Smooth muscle cell (in vitro differentiated cells): ENCODE measurements at regions not wholly inside any gene's neighbourhood (a gene's known extent, or its start where the extent isn't known, plus 50 kb on each side); places are given as distances from the start of the nearest gene placed in this dataset.

Experiments
- DNase-seq: peaks from one replicate; lab custom pipeline; 2025; ENCODE audit not compliant: unreplicated experiment; lab: John Stamatoyannopoulos, UW
- H2AFZ ChIP-seq: fragments of 200-600 bp; sonication (generic); 2 replicates; pipeline ENCODE4 v1.6.0; 2016; ENCODE audit warnings: antibody characterized with exemption, low read depth, mild to moderate bottlenecking
- H3F3A ChIP-seq: fragments of 200-600 bp; sonication (generic); 2 replicates; pipeline ENCODE4 v1.6.0; 2017; ENCODE audit warnings: antibody characterized with exemption, low read depth
- H3K27ac ChIP-seq: fragments of 200-600 bp; sonication (generic); 2 replicates; pipeline ENCODE4 v1.5.1; 2016; ENCODE audit warnings: low read depth, mild to moderate bottlenecking
- H3K27me3 ChIP-seq: fragments of 200-600 bp; sonication (generic); 2 replicates; pipeline ENCODE4 v1.6.1; 2016; ENCODE audit warnings: low read depth, mild to moderate bottlenecking
- H3K36me3 ChIP-seq: fragments of 200-600 bp; sonication (generic); 2 replicates; pipeline ENCODE4 v1.5.1; 2016; ENCODE audit warnings: low read depth
- H3K4me1 ChIP-seq: fragments of 200-600 bp; sonication (generic); 2 replicates; pipeline ENCODE4 v1.5.1; 2016; ENCODE audit warnings: low read depth
- H3K4me2 ChIP-seq: fragments of 200-600 bp; sonication (generic); 2 replicates; pipeline ENCODE4 v1.6.0; 2016; ENCODE audit warnings: mild to moderate bottlenecking
- H3K4me3 ChIP-seq: fragments of 200-600 bp; sonication (generic); 2 replicates; pipeline ENCODE4 v1.5.1; 2016; ENCODE audit warnings: mild to moderate bottlenecking
- H3K79me2 ChIP-seq: fragments of 200-600 bp; sonication (generic); 2 replicates; pipeline ENCODE4 v1.6.0; 2016; ENCODE audit warnings: low read depth, mild to moderate bottlenecking
- H3K9ac ChIP-seq: fragments of 200-600 bp; sonication (generic); 2 replicates; pipeline ENCODE4 v1.6.0; 2016; ENCODE audit warnings: low read depth
- H3K9me3 ChIP-seq: fragments of 200-600 bp; sonication (generic); replicated peaks from 2 replicates; pipeline ENCODE4 v1.5.1; 2016; ENCODE audit warnings: low read depth
- H4K20me1 ChIP-seq: fragments of 200-600 bp; sonication (generic); 2 replicates; pipeline ENCODE4 v1.6.0; 2016; ENCODE audit warnings: low read depth
- CTCF ChIP-seq: fragments of 200-600 bp; sonication (generic); IDR thresholded peaks from 2 replicates; pipeline ENCODE4 v1.5.1; 2017; ENCODE audit warnings: borderline replicate concordance, mild to moderate bottlenecking, antibody characterized with exemption; ENCODE audit not compliant: insufficient read depth, poor library complexity, severe bottlenecking
- WGBS: methylation state at CpG from one replicate; pipeline ENCODE4 v1.1.7; 2016; ENCODE audit warnings: low lambda C conversion rate; 5-methylcytosine and 5-hydroxymethylcytosine counted together

- H3F3A ChIP-seq, result no peaks in the 10 kb centered on the region
- H3K79me2 ChIP-seq, result no peaks in the 10 kb centered on the region
- H3K9me3 ChIP-seq, result no peaks in the 10 kb centered on the region
- no peaks in the 10 kb centered on the region for H3K4me1 ChIP-seq
- 96% methylated on average over 10 of the region's 10 CpGs for WGBS
- H3K27me3 ChIP-seq, result no peaks in the 10 kb centered on the region
- no peaks in the 10 kb centered on the region for H4K20me1 ChIP-seq
- H3K27ac ChIP-seq, result no peak overlapping the region
- DNase-seq, result no peak
- no peaks in the 10 kb centered on the region for H3K36me3 ChIP-seq
- H2AFZ ChIP-seq, result no peak overlapping the region
- no peak overlapping the region for H3K4me3 ChIP-seq
- no peak overlapping the region for H3K9ac ChIP-seq
- no peak for TF ChIP-seq CTCF
- H3K4me2 ChIP-seq, result no peak overlapping the region
These were observed 267.7 kb upstream of the SPRED2 start for GRCh38 chr2:65700004-65700651.

DNA sequence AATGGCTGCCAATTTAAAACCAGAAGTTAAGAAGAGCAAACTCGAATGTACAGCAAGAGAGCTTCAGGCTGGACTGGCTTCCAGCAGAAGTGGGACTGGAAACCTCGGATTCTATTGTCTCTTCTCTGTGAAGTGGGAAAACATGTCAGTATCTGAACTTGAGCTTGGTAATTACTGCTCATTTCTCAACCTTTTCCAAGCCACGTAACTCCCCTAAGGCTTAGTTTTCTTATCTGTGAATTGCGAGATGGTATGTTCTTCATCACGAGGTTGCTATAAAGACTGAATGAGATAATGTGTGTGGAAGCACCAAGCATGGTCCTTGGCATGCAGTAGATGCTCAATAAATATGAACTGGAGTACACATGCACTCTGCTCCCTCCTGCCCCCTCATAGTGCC is 259.4 kb upstream of the SPRED2 start:
- H3K79me2 ChIP-seq, result no peaks in the 10 kb centered on the region
- WGBS, result 63% methylated on average over 5 of the region's 5 CpGs
- no peak overlapping the region for H3K4me3 ChIP-seq
- no peak overlapping the region for H3K27ac ChIP-seq
- no peak overlapping the region for H3K4me2 ChIP-seq
- H4K20me1 ChIP-seq, result no peaks in the 10 kb centered on the region
- no peak for TF ChIP-seq CTCF
- DNase-seq, result no peak
- H3K36me3 ChIP-seq, result no peaks in the 10 kb centered on the region
- H3K27me3 ChIP-seq, result no peaks in the 10 kb centered on the region
- no peak overlapping the region for H2AFZ ChIP-seq
- no peaks in the 10 kb centered on the region for H3K4me1 ChIP-seq
- H3K9ac ChIP-seq, result no peak overlapping the region
- no peaks in the 10 kb centered on the region for H3K9me3 ChIP-seq
- no peaks in the 10 kb centered on the region for H3F3A ChIP-seq

- H3F3A ChIP-seq, result no peaks in the 10 kb centered on the region
These were observed 255.9 kb upstream of the SPRED2 start for GRCh38 chr2:65688141-65688886.

More at GRCh38 chr2:65688141-65688886, 255.9 kb upstream of the SPRED2 start:
- H3K4me1 ChIP-seq, result no peaks in the 10 kb centered on the region
- no peaks in the 10 kb centered on the region for H4K20me1 ChIP-seq
- DNase-seq, result no peak
- H3K4me3 ChIP-seq, result no peak overlapping the region
- no peaks in the 10 kb centered on the region for H3K79me2 ChIP-seq
- TF ChIP-seq CTCF, result no peak
- H3K9me3 ChIP-seq, result no peaks in the 10 kb centered on the region
- 91% methylated on average over 4 of the region's 4 CpGs for whole genome bisulfite sequencing
- no peak overlapping the region for H3K4me2 ChIP-seq
- no peaks in the 10 kb centered on the region for H3K36me3 ChIP-seq
- no peak overlapping the region for H3K9ac ChIP-seq
- H3K27me3 ChIP-seq, result no peaks in the 10 kb centered on the region
- H3K27ac ChIP-seq, result no peak overlapping the region
- no peak overlapping the region for H2AFZ ChIP-seq
